Left ventricle myocardium inferior (tissue), 1 donor: ENCODE measurements at regions not wholly inside any gene's neighbourhood (a gene's known extent, or its start where the extent isn't known, plus 50 kb on each side); places are given as distances from the start of the nearest gene placed in this dataset.
A peak's percentile ranks its signal among the peaks of the same experiment; 100 is the strongest.

Experiments
- DNase-seq: peaks from one replicate; pipeline ENCODE4 v3.0.0-alpha.2; 2020
- H3K27ac ChIP-seq: fragments of 200-600 bp; replicated peaks from 2 replicates; pipeline ENCODE4 v1.8.0; 2021
- H3K27me3 ChIP-seq: fragments of 200-600 bp; 2 replicates; pipeline ENCODE4 v1.8.0; 2021; ENCODE audit warnings: low read depth
- H3K36me3 ChIP-seq: fragments of 200-600 bp; 2 replicates; pipeline ENCODE4 v1.8.0; 2021
- H3K4me1 ChIP-seq: fragments of 200-600 bp; 2 replicates; pipeline ENCODE4 v1.8.0; 2021
- H3K4me3 ChIP-seq: fragments of 200-600 bp; 2 replicates; pipeline ENCODE4 v1.8.0; 2021; ENCODE audit warnings: mild to moderate bottlenecking, moderate library complexity
- H3K9me3 ChIP-seq: fragments of 200-600 bp; replicated peaks from 2 replicates; pipeline ENCODE4 v1.8.0; 2021
- CTCF ChIP-seq: fragments of 200-600 bp; IDR thresholded peaks from 2 replicates; pipeline ENCODE4 v1.8.0; 2021; ENCODE audit warnings: antibody characterized with exemption, mild to moderate bottlenecking, borderline replicate concordance
- intact Hi-C: fragments of 100-400 bp; cut with micrococcal nuclease; formaldehyde crosslinking; loops from one replicate; pipeline ENCODE4 v1.11.0; 2022
- donor health status: DM: no; HTN: yes; CAD: no; lungs with severe emphysema.

GRCh38 chr20:22901164-22901563 lies 133.9 kb upstream of the SSTR4 start:
- Histone ChIP-seq H3K4me1 (peaks cover 14% of the 10 kb centered on the region), H3K27me3 (no peaks in the 10 kb centered on the region), H3K4me3 (no peak overlapping the region), H3K27ac (no peak overlapping the region), H3K36me3 (no peaks in the 10 kb centered on the region), H3K9me3 (peaks cover 23% of the 10 kb centered on the region)
- no peak for DNase-seq
- intact Hi-C loops, result no loop called here
- no peak for TF ChIP-seq CTCF

GRCh38 chr20:22901921-22902320 lies 133.2 kb upstream of the SSTR4 start:
- peaks cover 23% of the 10 kb centered on the region for H3K9me3 ChIP-seq
- no peak overlapping the region for H3K27ac ChIP-seq
- peaks cover 5% of the 10 kb centered on the region for H3K27me3 ChIP-seq
- no peak overlapping the region for H3K4me3 ChIP-seq
- TF ChIP-seq CTCF, result no peak
- H3K4me1 ChIP-seq, result peaks cover 14% of the 10 kb centered on the region
- intact Hi-C loops, result no loop called here
- no peaks in the 10 kb centered on the region for H3K36me3 ChIP-seq
- no peak for DNase-seq

- Histone ChIP-seq H3K9me3 (peaks cover 23% of the 10 kb centered on the region), H3K27ac (no peak overlapping the region), H3K27me3 (peaks cover 27% of the 10 kb centered on the region), H3K4me3 (no peak overlapping the region), H3K36me3 (no peaks in the 10 kb centered on the region), H3K4me1 (peaks cover 14% of the 10 kb centered on the region)
- DNase-seq, result no peak
- no peak for TF ChIP-seq CTCF
- intact Hi-C loops, result no loop called here
Observed at GRCh38 chr20:22904386-22904785, 130.7 kb upstream of the SSTR4 start.

GRCh38 chr20:22904905-22905304 lies 130.2 kb upstream of the SSTR4 start:
- Histone ChIP-seq H3K9me3 (peaks cover 22% of the 10 kb centered on the region), H3K27me3 (peaks cover 31% of the 10 kb centered on the region), H3K36me3 (no peaks in the 10 kb centered on the region), H3K27ac (no peak overlapping the region), H3K4me3 (no peak overlapping the region), H3K4me1 (peaks cover 14% of the 10 kb centered on the region)
- DNase-seq, result no peak
- no peak for TF ChIP-seq CTCF
- intact Hi-C loops, result no loop called here

GRCh38 chr20:22905658-22906057 lies 129.5 kb upstream of the SSTR4 start:
- Histone ChIP-seq H3K27ac (no peak overlapping the region), H3K4me1 (peaks cover 14% of the 10 kb centered on the region), H3K9me3 (peaks cover 15% of the 10 kb centered on the region), H3K4me3 (no peak overlapping the region), H3K36me3 (no peaks in the 10 kb centered on the region), H3K27me3 (peaks cover 38% of the 10 kb centered on the region)
- intact Hi-C loops, result no loop called here
- peak; percentile 40 for DNase-seq
- TF ChIP-seq CTCF, result no peak

- Histone ChIP-seq H3K4me3 (no peak overlapping the region), H3K4me1 (peaks cover 14% of the 10 kb centered on the region), H3K27ac (no peak overlapping the region), H3K9me3 (peaks cover 6% of the 10 kb centered on the region), H3K27me3 (peaks cover 49% of the 10 kb centered on the region), H3K36me3 (no peaks in the 10 kb centered on the region)
- no peak for DNase-seq
- intact Hi-C loops, result no loop called here
- no peak for TF ChIP-seq CTCF
Observed at GRCh38 chr20:22908437-22908836, 126.7 kb upstream of the SSTR4 start.
